ENCODE measurements at regions not wholly inside any gene's neighbourhood (a gene's known extent, or its start where the extent isn't known, plus 50 kb on each side); places are given as distances from the start of the nearest gene placed in this dataset.
"Not testable (repeated sequence)": the region's sequence is repeated elsewhere in the genome, so short reads cannot be mapped to it uniquely, and the experiment has no call there.

- DNase-seq: no peak
Measured at GRCh38 chr4:144371485-144371884, 231.0 kb upstream of the GYPA start.

- DNase-seq: no peak
Measured at GRCh38 chr4:144374065-144374464, 233.5 kb upstream of the GYPA start.

GRCh38 chr4:144376866-144377265, 236.3 kb upstream of the GYPA start:
- DNase-seq: no peak

GRCh38 chr4:144384408-144384807, 243.9 kb upstream of the GYPA start:
- no peak for DNase-seq

- no peak for DNase-seq
Measured at GRCh38 chr4:144399927-144400326, 246.0 kb upstream of the HHIP start.

- DNase-seq: no peak
Measured at GRCh38 chr4:144402176-144402575, 243.8 kb upstream of the HHIP start.

- no peak for DNase-seq
Measured at GRCh38 chr4:144402999-144403398, 243.0 kb upstream of the HHIP start.

- DNase-seq: no peak
Measured at GRCh38 chr4:144403893-144404292, 242.1 kb upstream of the HHIP start.

- no peak for DNase-seq
Measured at GRCh38 chr4:144409525-144409924, 236.4 kb upstream of the HHIP start.

DNA sequence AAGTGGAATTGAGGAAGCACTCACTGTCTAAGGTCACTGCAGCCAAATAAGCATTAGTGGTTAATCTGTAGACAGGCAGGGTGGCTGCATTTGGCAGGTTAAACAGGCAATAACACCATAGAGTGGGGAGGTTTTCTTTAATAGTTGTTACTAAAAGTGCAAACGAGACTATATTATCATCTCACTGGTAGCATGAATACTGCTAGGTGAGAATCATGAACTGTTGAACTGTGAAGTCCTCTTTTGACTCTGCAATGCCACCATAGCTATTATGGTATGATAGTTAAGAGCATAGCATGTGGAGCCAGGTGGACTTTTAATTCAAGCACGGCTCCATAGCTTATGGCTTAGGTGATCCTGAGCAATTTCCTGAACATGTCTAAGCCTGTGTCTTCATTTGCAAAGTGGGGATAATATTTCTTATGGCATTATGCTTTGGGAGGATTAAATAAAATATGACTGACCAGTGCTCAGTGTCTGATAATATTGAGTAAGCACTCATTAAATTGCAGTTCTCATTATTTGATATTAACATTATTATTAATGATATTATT, 235.6 kb upstream of the HHIP start:
- DNase-seq: no peak

DNA sequence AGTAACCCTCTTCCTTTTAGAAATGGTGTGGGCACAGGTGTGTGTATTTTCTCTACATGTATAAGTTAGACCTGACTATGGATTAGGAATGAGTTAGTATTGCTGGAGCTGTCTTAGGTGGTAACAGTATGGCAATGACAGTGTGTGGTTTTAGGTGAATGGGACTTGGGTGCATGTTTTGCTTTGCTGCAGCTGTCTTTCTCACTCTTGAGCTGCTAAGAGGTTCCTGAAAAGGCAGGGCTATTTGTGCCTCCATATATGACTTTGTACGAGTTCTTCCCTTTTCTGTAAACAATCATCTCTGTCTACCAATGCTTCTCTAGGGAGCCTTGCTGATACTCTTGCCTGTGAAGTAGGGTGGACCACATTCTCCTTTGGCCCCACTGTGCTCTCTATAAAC, 234.8 kb upstream of the HHIP start:
- DNase-seq: no peak

- no peak for DNase-seq
Measured at GRCh38 chr4:144411700-144412099, 234.3 kb upstream of the HHIP start.

DNA sequence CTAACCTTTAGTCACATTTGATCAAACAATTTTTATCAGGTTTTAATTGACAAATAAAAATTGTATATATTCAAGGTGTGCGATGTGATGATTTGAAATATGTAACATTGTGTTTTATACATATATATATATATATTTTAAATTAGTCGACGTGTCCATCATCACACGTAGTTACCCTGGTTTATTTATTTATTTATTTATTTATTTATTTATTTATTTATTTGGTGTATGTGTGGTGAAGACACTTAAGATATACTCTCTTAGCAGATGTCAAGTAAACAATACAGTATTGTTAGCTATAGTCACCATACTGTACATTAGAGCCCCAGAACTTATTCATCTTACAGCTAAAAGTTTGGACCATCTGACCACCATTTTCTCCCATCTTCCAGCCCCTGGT, 224.9 kb upstream of the HHIP start:
- no peak for DNase-seq

- DNase-seq: no peak
Measured at GRCh38 chr4:144421839-144422565, 224.0 kb upstream of the HHIP start.

DNA sequence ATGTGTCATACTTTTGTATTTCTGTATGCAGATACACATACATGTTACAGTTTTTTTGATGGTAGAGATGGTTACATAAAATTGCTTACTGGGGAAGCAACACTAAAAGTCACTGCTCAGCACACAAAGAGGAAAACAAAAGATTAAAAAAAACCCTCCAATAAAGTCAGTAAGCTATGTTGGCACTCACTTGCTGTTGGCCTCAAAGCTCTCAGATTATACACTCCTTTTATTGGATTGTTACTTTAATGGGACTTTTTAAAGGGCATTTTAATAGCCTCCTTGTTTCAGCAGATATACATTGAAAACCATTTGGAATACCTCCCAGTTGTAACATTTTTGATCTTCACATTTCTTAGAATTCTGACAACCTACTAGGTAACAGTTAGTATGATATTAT, 222.0 kb upstream of the HHIP start:
- DNase-seq: no peak

DNA sequence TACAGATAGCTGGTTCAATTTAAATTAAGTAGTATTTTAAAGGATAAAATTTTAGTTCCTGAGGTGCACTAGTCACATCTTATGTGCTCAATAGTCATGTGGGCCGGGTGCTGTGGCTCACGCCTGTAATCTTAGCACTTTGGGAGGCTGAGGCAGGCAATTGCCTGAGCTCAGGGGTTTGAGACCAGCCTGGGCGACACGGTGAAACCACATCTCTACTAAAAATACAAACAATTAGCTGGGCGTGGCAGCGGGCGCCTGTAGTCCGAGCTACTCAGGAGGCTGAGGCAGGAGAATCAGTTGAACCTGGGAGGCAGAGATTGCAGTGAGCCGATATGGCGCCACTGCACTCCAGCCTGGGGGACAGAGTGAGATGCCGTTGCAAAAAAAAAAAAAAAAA, 219.9 kb upstream of the HHIP start:
- DNase-seq: not testable (repeated sequence)

GRCh38 chr4:144442713-144443112, 203.2 kb upstream of the HHIP start:
- no peak for DNase-seq

DNA sequence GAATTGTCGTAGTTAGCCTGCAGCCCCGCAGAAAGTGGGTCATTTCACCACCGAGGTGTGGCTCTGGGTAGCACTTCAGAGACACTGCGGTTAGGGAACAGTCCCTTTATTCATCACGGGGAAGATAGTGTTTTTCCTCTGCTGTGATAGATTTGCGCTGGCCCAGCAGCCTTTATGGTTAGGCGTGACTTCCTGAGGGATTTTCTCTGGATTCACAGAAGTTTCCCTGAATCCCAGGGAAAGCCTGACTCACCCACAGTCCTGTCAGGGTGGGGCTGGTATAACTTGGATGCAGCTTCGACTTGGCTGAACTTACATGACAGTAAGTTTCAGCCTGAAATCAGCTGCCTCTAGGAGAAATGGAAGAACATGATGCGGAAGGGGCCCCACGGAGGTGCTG, 196.3 kb upstream of the HHIP start:
- no peak for DNase-seq

DNA sequence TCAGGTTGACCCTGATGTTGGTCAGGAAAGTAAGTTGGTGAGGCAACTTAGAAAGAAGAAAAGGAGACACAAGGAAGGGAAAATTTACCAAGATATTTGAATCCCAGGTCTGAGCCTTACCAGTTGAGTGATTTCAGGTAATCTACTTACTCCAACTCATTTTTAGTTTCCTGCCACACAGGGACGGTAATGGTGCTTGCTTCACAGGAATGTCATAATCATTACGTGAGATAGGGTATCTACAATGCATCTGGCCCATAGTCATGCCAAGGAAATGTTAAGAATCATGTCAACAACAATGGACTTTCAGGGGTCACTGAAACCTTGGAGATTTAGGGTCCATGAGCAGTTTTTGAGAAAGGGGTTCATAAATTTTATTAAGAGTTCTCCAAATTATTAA, 195.4 kb upstream of the HHIP start:
- DNase-seq: no peak

DNA sequence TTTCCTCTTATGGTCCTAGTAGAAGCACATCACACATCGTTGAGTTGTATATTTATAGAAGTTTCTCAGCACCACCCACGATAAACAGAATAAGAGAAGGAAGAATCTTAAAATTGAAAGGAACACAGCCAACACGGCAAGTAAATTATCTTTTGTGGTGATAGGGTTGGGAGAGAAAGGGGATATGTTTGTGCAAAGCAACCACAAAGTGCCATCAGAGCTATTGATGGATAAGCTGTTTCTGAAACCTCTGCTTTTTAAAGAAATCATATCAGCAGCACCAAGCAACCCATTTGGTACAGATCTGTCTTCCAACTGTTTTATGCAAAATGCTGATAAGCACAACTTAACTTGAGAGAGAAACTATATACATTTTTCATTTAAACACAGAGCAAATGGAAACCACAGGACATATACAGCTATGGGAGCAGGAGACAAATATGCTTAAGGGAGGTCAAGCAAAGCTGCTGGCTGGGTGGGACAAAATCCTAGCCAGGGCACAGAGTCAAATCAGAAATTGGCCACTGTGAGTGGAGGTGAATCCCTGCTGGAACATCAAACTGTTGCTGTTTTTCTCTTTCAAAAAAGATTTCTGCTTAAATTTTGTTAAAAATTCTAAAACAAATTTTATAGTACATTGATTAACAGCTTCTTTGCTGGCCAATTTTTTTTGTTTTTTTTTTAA, 194.0 kb upstream of the HHIP start:
- DNase-seq: no peak

GRCh38 chr4:144456196-144456595, 189.8 kb upstream of the HHIP start:
- no peak for DNase-seq

GRCh38 chr4:144461906-144462305, 184.1 kb upstream of the HHIP start:
- DNase-seq: no peak

DNA sequence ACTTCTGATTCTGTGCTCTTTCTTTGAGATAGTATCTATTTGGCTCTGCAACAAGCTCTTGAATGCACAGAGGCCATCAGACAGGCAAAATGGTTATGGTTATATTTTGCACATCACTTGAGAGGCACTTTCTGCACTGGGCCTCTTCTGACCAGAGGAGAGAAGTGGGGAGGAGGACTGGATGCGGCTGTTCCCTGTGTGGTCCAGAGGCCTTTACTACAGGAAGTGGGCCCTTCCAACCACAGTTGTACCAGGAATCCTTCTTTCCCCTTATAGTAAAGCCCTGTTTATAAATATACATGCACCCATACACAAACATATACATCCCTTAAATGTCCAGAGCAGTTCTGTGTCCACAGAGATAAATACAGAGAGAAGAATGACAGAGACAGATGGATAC, 182.7 kb upstream of the HHIP start:
- DNase-seq: no peak

GRCh38 chr4:144463896-144464295, 182.1 kb upstream of the HHIP start:
- DNase-seq: no peak
